Activated CD8-positive, alpha-beta T cell treated with anti-CD3 and anti-CD28 coated beads, Interleukin-2, amount 10 ng/mL, durations not matched to agents 7 days and 5 days (primary cell): ENCODE measurements at regions not wholly inside any gene's neighbourhood (a gene's known extent, or its start where the extent isn't known, plus 50 kb on each side); places are given as distances from the start of the nearest gene placed in this dataset.
"Not testable (repeated sequence)": the region's sequence is repeated elsewhere in the genome, so short reads cannot be mapped to it uniquely, and the experiment has no call there.

Experiments
- ATAC-seq: fragments of 150-1000 bp; cut with Tn5 transposase; one replicate; pipeline ENCODE4 v1.10.0; 2021; ENCODE audit warnings: moderate library complexity
- CTCF ChIA-PET: fragments of 350-600 bp; sonication (Branson Sonifier 250); formaldehyde crosslinking; loops from one replicate; lab custom pipeline; 2021; ENCODE audit warnings: antibody characterized with exemption; lab: Charles Lee
- POLR2A ChIA-PET: fragments of 350-600 bp; sonication (Branson Sonifier 250); formaldehyde crosslinking; loops from one replicate; lab custom pipeline; 2021; ENCODE audit warnings: antibody characterized with exemption; lab: Charles Lee
- DNase-seq: peaks from one replicate; pipeline ENCODE4 v3.0.0-alpha.2; 2020
- H3K27ac Mint-ChIP-seq: one replicate; pipeline ENCODE4 v1.8.0; 2021; ENCODE audit warnings: mild to moderate bottlenecking, mixed read lengths
- H3K27me3 Mint-ChIP-seq: one replicate; pipeline ENCODE4 v1.8.0; 2021; ENCODE audit warnings: low read depth, mixed read lengths
- H3K36me3 Mint-ChIP-seq: one replicate; pipeline ENCODE4 v1.8.0; 2021; ENCODE audit warnings: low read depth, mixed read lengths
- H3K4me1 Mint-ChIP-seq: one replicate; pipeline ENCODE4 v1.8.0; 2021; ENCODE audit warnings: low read depth, mixed read lengths
- H3K4me3 Mint-ChIP-seq: one replicate; pipeline ENCODE4 v1.8.0; 2021; ENCODE audit warnings: mild to moderate bottlenecking, mixed read lengths
- H3K9me3 Mint-ChIP-seq: one replicate; pipeline ENCODE4 v1.8.0; 2022; ENCODE audit warnings: mixed read lengths; ENCODE audit not compliant: insufficient read depth

DNA sequence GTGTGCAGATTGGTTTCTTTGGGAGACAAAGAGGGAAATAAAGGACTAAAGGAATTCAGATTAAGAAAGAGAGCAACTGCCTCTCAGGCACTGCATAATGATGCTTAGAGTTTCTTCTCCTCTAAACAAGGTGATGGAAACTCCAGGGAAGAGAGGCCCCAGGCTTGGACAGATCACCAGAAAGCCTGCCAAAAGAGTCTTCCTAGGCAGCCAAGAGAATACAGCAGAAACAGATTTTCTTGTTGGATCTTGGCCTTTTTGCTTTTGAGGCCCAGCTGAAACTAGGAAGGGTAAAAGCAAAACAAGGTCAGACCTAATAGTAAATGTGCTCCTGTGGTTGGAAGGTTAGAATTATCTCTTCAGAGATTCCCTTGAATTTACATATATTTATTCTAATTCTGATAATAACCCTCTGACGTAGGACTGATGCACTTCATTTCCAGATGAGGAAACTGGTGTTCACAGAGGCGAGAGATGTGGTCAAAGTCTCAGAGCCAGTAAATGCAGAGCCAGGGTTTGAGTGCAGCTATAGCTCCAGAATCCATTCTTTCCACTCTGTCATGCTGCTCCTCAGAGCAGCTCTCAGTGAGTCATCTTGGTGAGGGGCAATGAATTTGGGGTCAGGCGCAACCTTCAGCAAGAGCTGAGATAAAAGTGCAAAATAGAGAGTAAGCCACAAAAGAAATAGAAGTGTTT, 142.3 kb upstream of the FBXO11 start:
- CTCF ChIA-PET, result no interaction called here
- H3K4me1 Mint-ChIP-seq, result no peaks in the 10 kb centered on the region
- no peak overlapping the region for H3K27ac Mint-ChIP-seq
- POLR2A ChIA-PET, result no interaction called here
- H3K27me3 Mint-ChIP-seq, result peaks cover 10% of the 10 kb centered on the region
- H3K9me3 Mint-ChIP-seq, result no peaks in the 10 kb centered on the region
- no peak for DNase-seq
- H3K36me3 Mint-ChIP-seq, result no peaks in the 10 kb centered on the region
- no peak overlapping the region for H3K4me3 Mint-ChIP-seq
- no peak for ATAC-seq

DNA sequence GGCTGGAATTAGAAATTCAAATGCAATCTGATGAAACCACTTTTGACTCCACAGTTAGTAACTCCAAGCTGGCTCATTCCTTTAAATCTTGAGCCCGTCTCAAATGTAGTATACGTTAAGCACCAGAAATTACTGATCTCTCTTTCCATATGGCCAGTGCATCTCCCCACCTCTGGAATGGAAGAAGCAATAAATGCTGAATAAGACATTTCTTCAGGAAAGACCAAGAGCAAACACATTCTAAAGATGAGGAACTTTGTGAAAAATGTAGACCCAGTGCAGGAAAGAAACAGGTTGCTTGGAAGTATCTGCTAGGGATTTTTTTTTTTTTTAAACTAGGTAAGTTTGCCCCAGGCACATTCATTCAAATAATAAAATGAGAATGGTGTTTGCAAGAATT, 143.1 kb upstream of the FBXO11 start:
- H3K27me3 Mint-ChIP-seq, result peaks cover 10% of the 10 kb centered on the region
- H3K9me3 Mint-ChIP-seq, result no peaks in the 10 kb centered on the region
- ChIA-PET POLR2A (no interaction called here), CTCF (no interaction called here)
- H3K27ac Mint-ChIP-seq, result no peak overlapping the region
- no peak overlapping the region for H3K4me3 Mint-ChIP-seq
- ATAC-seq (no peak), DNase-seq (no peak)
- no peaks in the 10 kb centered on the region for H3K36me3 Mint-ChIP-seq
- H3K4me1 Mint-ChIP-seq, result no peaks in the 10 kb centered on the region

DNA sequence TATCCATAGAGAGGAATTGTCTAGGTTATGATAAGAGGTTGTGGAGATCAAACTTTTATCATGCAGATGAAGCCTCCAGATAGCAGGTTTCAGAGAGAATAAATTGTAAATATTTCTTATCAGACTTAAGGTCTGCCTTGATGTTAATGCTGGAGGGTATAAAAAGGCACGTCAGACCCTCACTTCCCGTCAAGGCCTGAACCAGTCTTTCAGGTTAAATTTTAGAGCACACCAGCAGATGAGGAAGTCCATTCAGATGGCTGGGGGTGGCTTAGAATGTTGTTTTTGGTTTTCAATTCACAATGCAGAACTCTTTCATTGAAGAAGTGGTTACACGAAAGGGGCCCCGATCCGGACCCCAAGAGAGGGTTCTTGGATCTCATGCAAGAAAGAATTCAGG, 144.4 kb upstream of the FBXO11 start:
- no peak for DNase-seq
- CTCF ChIA-PET, result no interaction called here
- peaks cover 10% of the 10 kb centered on the region for H3K27me3 Mint-ChIP-seq
- no peaks in the 10 kb centered on the region for H3K36me3 Mint-ChIP-seq
- H3K4me3 Mint-ChIP-seq, result no peak overlapping the region
- POLR2A ChIA-PET, result no interaction called here
- H3K4me1 Mint-ChIP-seq, result no peaks in the 10 kb centered on the region
- H3K27ac Mint-ChIP-seq, result no peak overlapping the region
- no peaks in the 10 kb centered on the region for H3K9me3 Mint-ChIP-seq
- ATAC-seq, result no peak

DNA sequence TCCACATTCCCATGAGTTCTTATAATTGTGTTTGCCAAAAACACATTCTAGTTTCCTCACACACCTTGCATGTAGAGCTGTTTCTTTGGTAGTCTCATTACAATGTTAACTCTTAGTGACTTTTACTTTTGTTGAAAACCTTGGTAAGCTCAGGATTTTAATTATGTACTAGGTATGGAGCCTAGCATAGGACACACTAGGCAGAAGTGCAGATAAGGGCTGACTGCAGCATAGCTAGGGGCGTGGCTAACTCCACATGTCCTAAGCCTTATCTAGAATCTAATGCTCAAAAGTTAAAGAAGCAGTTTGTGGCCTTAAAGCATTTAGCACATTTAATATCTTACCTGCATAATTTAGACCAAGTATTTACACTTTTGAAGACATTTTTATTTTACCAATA, 153.7 kb upstream of the FBXO11 start:
- ChIA-PET POLR2A (no interaction called here), CTCF (no interaction called here)
- Mint-ChIP-seq H3K27ac (no peak overlapping the region), H3K36me3 (no peaks in the 10 kb centered on the region), H3K4me3 (no peak overlapping the region), H3K27me3 (peaks cover 9% of the 10 kb centered on the region), H3K4me1 (no peaks in the 10 kb centered on the region), H3K9me3 (no peaks in the 10 kb centered on the region)
- ATAC-seq (no peak), DNase-seq (no peak)

DNA sequence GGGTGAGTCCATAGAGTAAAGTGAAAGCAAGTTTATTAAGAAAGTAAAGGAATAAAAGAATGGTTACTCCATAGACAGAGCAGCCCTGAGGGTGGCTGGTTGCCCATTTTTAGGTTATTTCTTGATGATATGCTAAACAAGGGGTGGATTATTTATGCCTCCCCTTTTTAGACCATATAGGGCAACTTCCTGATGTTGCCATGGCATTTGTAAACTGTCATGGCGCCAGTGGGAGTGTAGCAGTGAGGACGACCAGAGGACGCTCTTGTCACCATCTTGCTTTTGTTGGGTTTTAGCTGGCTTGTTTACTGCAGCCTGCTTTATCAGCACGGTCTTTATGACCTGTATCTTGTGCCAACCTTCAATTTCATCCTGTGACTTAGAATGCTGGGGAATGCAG, 155.4 kb upstream of the FBXO11 start:
- H3K27me3 Mint-ChIP-seq, POLR2A ChIA-PET, H3K36me3 Mint-ChIP-seq, H3K4me1 Mint-ChIP-seq, H3K4me3 Mint-ChIP-seq, H3K27ac Mint-ChIP-seq, H3K9me3 Mint-ChIP-seq, CTCF ChIA-PET, DNase-seq, ATAC-seq: not testable (repeated sequence)

DNA sequence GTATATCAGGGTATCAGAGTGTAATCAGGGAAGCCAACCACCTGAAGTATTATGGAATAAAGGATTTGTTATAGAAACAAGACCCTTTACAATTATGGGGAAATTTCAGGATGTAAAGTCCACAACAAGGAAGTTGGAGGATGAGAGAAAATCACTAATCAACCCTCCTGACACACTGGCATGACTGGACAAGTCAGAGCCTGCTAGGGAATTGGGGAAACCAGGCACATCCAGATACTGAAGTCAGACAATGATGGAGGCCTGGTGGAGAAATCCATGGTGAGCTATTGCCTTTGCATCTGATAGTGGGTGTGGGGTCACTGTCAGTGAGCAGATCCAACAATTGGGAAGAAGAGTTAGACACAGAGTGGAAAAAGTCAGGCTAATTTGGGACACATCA, 158.8 kb upstream of the FBXO11 start:
- no peaks in the 10 kb centered on the region for H3K36me3 Mint-ChIP-seq
- no peaks in the 10 kb centered on the region for H3K9me3 Mint-ChIP-seq
- no peak for ATAC-seq
- no peak for DNase-seq
- H3K4me1 Mint-ChIP-seq, result no peaks in the 10 kb centered on the region
- no peak overlapping the region for H3K27ac Mint-ChIP-seq
- POLR2A ChIA-PET, result no interaction called here
- no peak overlapping the region for H3K4me3 Mint-ChIP-seq
- peaks cover 7% of the 10 kb centered on the region for H3K27me3 Mint-ChIP-seq
- CTCF ChIA-PET, result no interaction called here

DNA sequence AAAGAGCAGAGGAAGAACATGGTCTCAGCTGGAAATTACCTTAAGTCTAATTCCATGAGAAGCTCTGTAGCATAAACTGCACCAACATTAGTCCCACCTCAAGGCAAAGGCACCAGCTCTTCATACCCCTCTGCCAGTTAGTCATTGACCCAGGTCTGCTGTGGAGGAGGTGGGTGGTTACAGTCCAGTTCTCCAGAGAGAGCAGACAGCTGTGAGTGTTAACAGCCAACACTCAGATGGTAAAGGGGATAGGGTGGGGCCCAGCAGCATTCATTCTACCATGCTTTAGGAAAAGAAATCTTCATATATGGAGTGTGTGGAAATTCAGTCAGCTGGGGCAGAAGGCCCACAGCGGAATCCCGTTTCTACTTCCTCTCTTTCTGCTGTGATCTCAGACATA, 159.7 kb upstream of the FBXO11 start:
- peaks cover 6% of the 10 kb centered on the region for H3K27me3 Mint-ChIP-seq
- H3K9me3 Mint-ChIP-seq, result no peaks in the 10 kb centered on the region
- no peak overlapping the region for H3K27ac Mint-ChIP-seq
- no peak for ATAC-seq
- H3K4me1 Mint-ChIP-seq, result no peaks in the 10 kb centered on the region
- POLR2A ChIA-PET, result no interaction called here
- no peaks in the 10 kb centered on the region for H3K36me3 Mint-ChIP-seq
- no peak overlapping the region for H3K4me3 Mint-ChIP-seq
- no peak for DNase-seq
- CTCF ChIA-PET, result no interaction called here

DNA sequence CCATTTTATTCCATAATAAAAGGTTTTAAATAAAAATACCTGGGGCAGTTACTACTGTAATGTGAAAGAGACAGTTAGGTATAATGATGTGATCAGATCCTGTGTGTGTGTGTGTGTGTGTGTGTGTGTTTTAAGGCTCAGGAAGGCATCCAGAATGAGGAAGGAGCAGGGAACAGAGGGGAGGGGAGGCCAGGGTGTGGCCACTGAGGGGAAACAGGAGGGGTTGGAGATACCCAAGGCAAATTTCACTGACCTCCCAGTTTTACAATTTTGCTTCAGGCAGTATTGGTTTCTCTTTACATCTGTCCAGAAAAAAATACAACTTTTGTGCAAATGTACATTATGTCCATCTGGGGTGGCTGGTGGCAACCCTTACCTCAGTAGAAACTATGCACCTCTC, 163.5 kb upstream of the FBXO11 start:
- DNase-seq, result no peak
- no peaks in the 10 kb centered on the region for H3K36me3 Mint-ChIP-seq
- ChIA-PET POLR2A (no interaction called here), CTCF (no interaction called here)
- no peak overlapping the region for H3K27ac Mint-ChIP-seq
- no peaks in the 10 kb centered on the region for H3K4me1 Mint-ChIP-seq
- no peak overlapping the region for H3K4me3 Mint-ChIP-seq
- ATAC-seq, result no peak
- no peaks in the 10 kb centered on the region for H3K9me3 Mint-ChIP-seq
- peaks cover 15% of the 10 kb centered on the region for H3K27me3 Mint-ChIP-seq

DNA sequence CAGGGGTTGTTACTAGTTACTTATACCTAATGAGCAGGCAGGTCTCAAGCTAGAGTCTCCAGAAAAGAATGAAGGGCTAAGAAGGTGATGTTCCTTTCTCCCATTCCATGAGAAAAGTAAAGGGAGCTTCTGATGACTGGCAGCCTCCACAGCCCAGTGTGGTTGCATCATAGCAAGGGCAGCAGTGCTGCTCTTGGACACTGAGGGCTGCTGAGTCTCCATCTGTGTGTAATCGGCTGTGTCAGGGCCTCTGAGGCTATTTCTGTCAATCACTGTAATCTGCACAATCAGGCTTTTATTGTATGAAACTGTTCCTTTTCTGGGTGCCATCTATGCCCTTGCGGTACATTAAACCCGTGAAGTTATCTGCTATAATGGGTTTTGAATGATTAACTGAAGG, 164.1 kb upstream of the FBXO11 start:
- Mint-ChIP-seq H3K27me3 (peaks cover 15% of the 10 kb centered on the region), H3K36me3 (no peaks in the 10 kb centered on the region), H3K4me1 (no peaks in the 10 kb centered on the region), H3K9me3 (no peaks in the 10 kb centered on the region), H3K4me3 (no peak overlapping the region), H3K27ac (no peak overlapping the region)
- POLR2A ChIA-PET, result no interaction called here
- DNase-seq (no peak), ATAC-seq (no peak)
- CTCF ChIA-PET, result no interaction called here

DNA sequence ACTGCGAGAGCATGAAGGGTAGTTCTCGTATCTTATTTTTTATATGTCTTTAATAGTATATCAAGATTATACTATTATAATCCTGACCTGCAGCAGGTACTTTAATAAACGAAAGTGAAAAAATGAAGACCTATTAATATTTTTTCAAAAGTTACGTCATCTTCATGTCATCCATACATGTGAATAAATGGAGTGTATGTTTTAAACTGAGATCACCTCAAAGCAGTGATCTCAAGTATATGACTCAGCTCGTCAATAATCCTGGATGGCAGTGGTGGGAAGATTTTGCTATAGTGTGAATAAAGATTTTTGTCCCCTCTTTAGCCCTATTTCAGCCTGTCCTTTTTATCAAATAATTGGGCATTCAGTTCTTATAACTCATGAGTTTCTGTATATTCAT, 166.3 kb upstream of the FBXO11 start:
- Mint-ChIP-seq H3K27ac (no peak overlapping the region), H3K27me3 (peaks cover 15% of the 10 kb centered on the region), H3K9me3 (no peaks in the 10 kb centered on the region), H3K4me1 (no peaks in the 10 kb centered on the region), H3K36me3 (no peaks in the 10 kb centered on the region), H3K4me3 (no peak overlapping the region)
- POLR2A ChIA-PET, result interaction anchor here (0.6 kb wide), 1 partner anchor 23 kb away, joined by 3 read pairs; no protein-coding TSS in a partner anchor
- no peak for DNase-seq
- CTCF ChIA-PET, result no interaction called here
- ATAC-seq, result no peak

DNA sequence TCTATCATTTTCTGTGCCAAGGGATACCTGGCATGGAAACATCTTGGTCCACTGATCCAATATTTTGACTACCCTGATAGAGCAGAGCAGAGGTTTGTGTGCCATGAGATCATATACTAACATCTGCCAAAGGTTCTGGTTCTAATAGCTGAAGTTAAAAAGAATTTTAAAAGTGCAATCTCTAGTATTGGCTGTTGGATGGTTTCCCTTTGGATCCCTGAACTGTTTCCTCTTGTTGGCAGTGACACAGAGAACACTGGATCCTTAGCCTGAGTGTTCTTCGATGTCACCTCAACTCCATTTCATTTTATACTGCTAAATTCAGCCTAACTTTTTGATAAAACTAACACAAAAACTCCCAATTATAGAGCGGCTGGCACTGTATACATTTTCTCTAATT, 169.3 kb upstream of the FBXO11 start:
- DNase-seq, result no peak
- ATAC-seq, result no peak
- no peaks in the 10 kb centered on the region for H3K9me3 Mint-ChIP-seq
- CTCF ChIA-PET, result no interaction called here
- no peak overlapping the region for H3K4me3 Mint-ChIP-seq
- POLR2A ChIA-PET, result no interaction called here
- no peak overlapping the region for H3K27ac Mint-ChIP-seq
- H3K27me3 Mint-ChIP-seq, result peaks cover 15% of the 10 kb centered on the region
- no peaks in the 10 kb centered on the region for H3K36me3 Mint-ChIP-seq
- no peaks in the 10 kb centered on the region for H3K4me1 Mint-ChIP-seq

DNA sequence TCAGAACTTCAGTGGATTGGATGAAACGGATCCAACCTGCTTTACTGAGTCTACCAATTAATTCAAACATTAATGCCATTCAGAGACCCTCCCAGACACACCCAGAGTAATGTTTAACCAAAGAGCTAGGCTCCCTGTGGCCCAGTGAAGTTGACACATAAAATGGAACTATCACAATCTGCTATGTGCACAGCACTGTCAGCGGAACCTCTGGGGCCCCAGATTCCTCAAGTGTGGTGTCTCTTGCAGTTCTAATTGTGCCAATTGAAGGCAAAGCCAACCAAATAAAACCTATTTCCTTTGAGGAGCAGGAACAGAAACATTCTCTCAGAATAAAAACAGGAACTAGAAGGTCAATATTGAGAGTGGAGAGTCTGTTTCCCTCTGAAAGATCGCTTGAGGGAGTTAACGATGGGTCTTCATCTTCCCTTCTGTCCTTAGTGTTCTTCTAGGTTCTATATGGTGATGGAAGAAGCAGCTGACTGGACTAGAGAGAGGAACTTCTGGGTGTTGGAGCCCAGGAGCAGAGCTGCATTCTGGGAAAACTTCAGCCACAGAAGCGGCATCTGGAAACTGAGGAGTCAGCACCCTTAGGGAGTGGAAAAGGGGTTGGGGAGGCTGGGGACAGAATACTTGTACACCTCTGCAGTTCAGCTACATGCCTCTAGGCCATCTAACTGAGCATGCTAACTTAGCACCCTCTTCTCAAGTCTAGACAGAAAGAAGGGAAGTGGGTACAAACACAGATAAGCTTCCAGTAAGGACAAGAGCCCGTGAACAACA, 174.4 kb upstream of the FBXO11 start:
- POLR2A ChIA-PET, result interaction anchor here (0.6 kb wide), 1 partner anchor 11 kb away, joined by 3 read pairs; no protein-coding TSS in a partner anchor
- no peak for DNase-seq
- no peak for ATAC-seq
- Mint-ChIP-seq H3K36me3 (no peaks in the 10 kb centered on the region), H3K9me3 (no peaks in the 10 kb centered on the region), H3K4me1 (no peaks in the 10 kb centered on the region), H3K4me3 (no peak overlapping the region), H3K27me3 (no peaks in the 10 kb centered on the region), H3K27ac (no peak overlapping the region)
- CTCF ChIA-PET, result interaction anchor here (0.7 kb wide), 1 partner anchor 221 kb away, joined by 4 read pairs; no protein-coding TSS in a partner anchor
